ENCODE measurements at regions not wholly inside any gene's neighbourhood (a gene's known extent, or its start where the extent isn't known, plus 50 kb on each side); places are given as distances from the start of the nearest gene placed in this dataset.

- no peak overlapping the region for H3K4me2 ChIP-seq (ENCODE audit: low read depth, low read length, poor library complexity, severe bottlenecking)
- no peaks in the 10 kb centered on the region for H4K20me1 ChIP-seq (ENCODE audit: low read depth, low read length)
Measured at GRCh38 chr6:2547355-2547754, 203.4 kb downstream of the MYLK4 start.

GRCh38 chr6:2546901-2547300 lies 203.8 kb downstream of the MYLK4 start:
- no peak for TF ChIP-seq EZH2phosphoT487 (conservative IDR thresholded peaks at IDR 0.05; ENCODE audit: low read length)
- no peak for TF ChIP-seq CTCF (IDR thresholded peaks at IDR 0.05; ENCODE audit: insufficient read depth, low read length, poor library complexity, severe bottlenecking)

More at GRCh38 chr6:2547355-2547754, 203.4 kb downstream of the MYLK4 start:
- no peak overlapping the region for H3K4me3 ChIP-seq (ENCODE audit: insufficient read depth, low read length, poor library complexity, severe bottlenecking)
- H3K36me3 ChIP-seq (ENCODE audit: low read length): no peaks in the 10 kb centered on the region
- no peaks in the 10 kb centered on the region for H3F3A ChIP-seq (ENCODE audit: insufficient read depth)
- no peak overlapping the region for H3K27ac ChIP-seq (ENCODE audit: low read depth, low read length)
- H3K9me3 ChIP-seq (ENCODE audit: insufficient read depth, low read length): peaks cover 5% of the 10 kb centered on the region; the same call in 1 of the 2 replicates
- H3K9ac ChIP-seq (ENCODE audit: low read length): no peak overlapping the region
- no peaks in the 10 kb centered on the region for H3K79me2 ChIP-seq (ENCODE audit: insufficient read depth, low read length)
- H3K9me2 ChIP-seq (replicated peaks; ENCODE audit: insufficient read depth, low read length): no peaks in the 10 kb centered on the region
- H3K27me3 ChIP-seq (ENCODE audit: low read length): no peaks in the 10 kb centered on the region
- no peak overlapping the region for H2AFZ ChIP-seq (ENCODE audit: low read depth, low read length, severe bottlenecking)
- TF ChIP-seq EZH2phosphoT487 (conservative IDR thresholded peaks at IDR 0.05; ENCODE audit: low read length): no peak
- no peak for TF ChIP-seq CTCF (IDR thresholded peaks at IDR 0.05; ENCODE audit: insufficient read depth, low read length, poor library complexity, severe bottlenecking)

GRCh38 chr6:2545383-2546038 lies 205.2 kb downstream of the MYLK4 start:
- no peak overlapping the region for H2AFZ ChIP-seq (ENCODE audit: low read depth, low read length, severe bottlenecking)
- no peak overlapping the region for H3K27ac ChIP-seq (ENCODE audit: low read depth, low read length)
- no peak overlapping the region for H3K9ac ChIP-seq (ENCODE audit: low read length)
- H3K36me3 ChIP-seq (ENCODE audit: low read length): no peaks in the 10 kb centered on the region
- H3K9me2 ChIP-seq (replicated peaks; ENCODE audit: insufficient read depth, low read length): no peaks in the 10 kb centered on the region
- no peak for TF ChIP-seq EZH2phosphoT487 (conservative IDR thresholded peaks at IDR 0.05; ENCODE audit: low read length)
- no peak for TF ChIP-seq CTCF (IDR thresholded peaks at IDR 0.05; ENCODE audit: insufficient read depth, low read length, poor library complexity, severe bottlenecking)
- peaks cover 5% of the 10 kb centered on the region; the same call in 1 of the 2 replicates for H3K9me3 ChIP-seq (ENCODE audit: insufficient read depth, low read length)
- no peak overlapping the region for H3K4me2 ChIP-seq (ENCODE audit: low read depth, low read length, poor library complexity, severe bottlenecking)
- H4K20me1 ChIP-seq (ENCODE audit: low read depth, low read length): no peaks in the 10 kb centered on the region
- no peaks in the 10 kb centered on the region for H3K27me3 ChIP-seq (ENCODE audit: low read length)
- H3K4me3 ChIP-seq (ENCODE audit: insufficient read depth, low read length, poor library complexity, severe bottlenecking): no peak overlapping the region
- no peaks in the 10 kb centered on the region for H3K79me2 ChIP-seq (ENCODE audit: insufficient read depth, low read length)
- H3F3A ChIP-seq (ENCODE audit: insufficient read depth): no peaks in the 10 kb centered on the region

More at GRCh38 chr6:2546901-2547300, 203.8 kb downstream of the MYLK4 start:
- no peaks in the 10 kb centered on the region for H3K79me2 ChIP-seq (ENCODE audit: insufficient read depth, low read length)
- H3K4me3 ChIP-seq (ENCODE audit: insufficient read depth, low read length, poor library complexity, severe bottlenecking): no peak overlapping the region
- no peaks in the 10 kb centered on the region for H3K27me3 ChIP-seq (ENCODE audit: low read length)
- no peak overlapping the region for H3K4me2 ChIP-seq (ENCODE audit: low read depth, low read length, poor library complexity, severe bottlenecking)
- H3F3A ChIP-seq (ENCODE audit: insufficient read depth): no peaks in the 10 kb centered on the region
- no peaks in the 10 kb centered on the region for H3K36me3 ChIP-seq (ENCODE audit: low read length)
- H3K9me3 ChIP-seq (ENCODE audit: insufficient read depth, low read length): peaks cover 5% of the 10 kb centered on the region; the same call in 1 of the 2 replicates
- H3K27ac ChIP-seq (ENCODE audit: low read depth, low read length): no peak overlapping the region
- no peaks in the 10 kb centered on the region for H3K9me2 ChIP-seq (replicated peaks; ENCODE audit: insufficient read depth, low read length)
- no peak overlapping the region for H3K9ac ChIP-seq (ENCODE audit: low read length)
- H4K20me1 ChIP-seq (ENCODE audit: low read depth, low read length): no peaks in the 10 kb centered on the region
- no peak overlapping the region for H2AFZ ChIP-seq (ENCODE audit: low read depth, low read length, severe bottlenecking)

All from SU-DHL-6 (cell line).